Glutamatergic neuron (in vitro differentiated cells): ENCODE measurements at regions not wholly inside any gene's neighbourhood (a gene's known extent, or its start where the extent isn't known, plus 50 kb on each side); places are given as distances from the start of the nearest gene placed in this dataset.

Experiments
- DNase-seq: peaks from one replicate; pipeline ENCODE4 v3.0.0; 2022
- H3K27ac Mint-ChIP-seq: one replicate; pipeline ENCODE4 v1.8.0; 2020; ENCODE audit warnings: mild to moderate bottlenecking, mixed read lengths, inconsistent platforms; ENCODE audit not compliant: unreplicated experiment
- H3K27me3 Mint-ChIP-seq: one replicate; pipeline ENCODE4 v1.8.0; 2020; ENCODE audit warnings: mild to moderate bottlenecking, moderate library complexity, mixed read lengths, inconsistent platforms; ENCODE audit not compliant: unreplicated experiment
- H3K36me3 Mint-ChIP-seq: one replicate; pipeline ENCODE4 v1.8.0; 2020; ENCODE audit warnings: mild to moderate bottlenecking, mixed read lengths, inconsistent platforms; ENCODE audit not compliant: unreplicated experiment
- H3K4me1 Mint-ChIP-seq: one replicate; pipeline ENCODE4 v1.8.0; 2020; ENCODE audit warnings: mild to moderate bottlenecking, low read depth, mixed read lengths, inconsistent platforms; ENCODE audit not compliant: unreplicated experiment
- H3K4me3 Mint-ChIP-seq: one replicate; pipeline ENCODE4 v1.8.0; 2020; ENCODE audit warnings: mild to moderate bottlenecking, mixed read lengths, inconsistent platforms; ENCODE audit not compliant: unreplicated experiment
- H3K9me3 Mint-ChIP-seq: one replicate; pipeline ENCODE4 v1.8.0; 2020; ENCODE audit warnings: mild to moderate bottlenecking, moderate library complexity, mixed read lengths, inconsistent platforms; ENCODE audit not compliant: unreplicated experiment
- TF ChIP-seq, protein P1 (sequence below): fragments of 200-600 bp; sonication (generic); IDR thresholded peaks from one replicate; pipeline ENCODE4 v1.5.0; 2021; ENCODE audit not compliant: partially characterized antibody, unreplicated experiment

DNA sequence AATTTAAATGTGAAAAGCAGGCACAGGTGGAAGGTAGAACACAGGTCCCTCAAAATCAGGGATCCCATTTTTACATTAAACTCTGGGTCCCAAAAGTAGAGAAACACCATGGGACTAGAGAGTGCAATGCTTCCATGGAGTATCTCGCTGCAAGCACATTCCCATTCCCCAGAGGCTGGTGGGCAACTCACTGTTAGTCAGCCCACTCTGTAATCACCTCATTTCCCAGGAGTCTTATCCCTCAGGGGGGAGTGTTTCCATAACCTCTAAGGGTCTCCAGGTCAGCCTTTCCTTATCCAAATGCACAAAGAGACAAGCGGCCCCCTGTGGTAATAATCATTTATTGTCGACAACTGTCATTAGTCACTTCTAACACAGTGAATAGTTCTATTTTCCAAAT lies 490.1 kb upstream of the LRRC7 start:
- Mint-ChIP-seq H3K27ac (no peak overlapping the region), H3K36me3 (peaks cover 6% of the 10 kb centered on the region), H3K4me1 (peaks cover 10% of the 10 kb centered on the region), H3K4me3 (no peak overlapping the region), H3K9me3 (peaks cover 8% of the 10 kb centered on the region), H3K27me3 (peaks cover 5% of the 10 kb centered on the region)
- TF ChIP-seq, protein P1, sequence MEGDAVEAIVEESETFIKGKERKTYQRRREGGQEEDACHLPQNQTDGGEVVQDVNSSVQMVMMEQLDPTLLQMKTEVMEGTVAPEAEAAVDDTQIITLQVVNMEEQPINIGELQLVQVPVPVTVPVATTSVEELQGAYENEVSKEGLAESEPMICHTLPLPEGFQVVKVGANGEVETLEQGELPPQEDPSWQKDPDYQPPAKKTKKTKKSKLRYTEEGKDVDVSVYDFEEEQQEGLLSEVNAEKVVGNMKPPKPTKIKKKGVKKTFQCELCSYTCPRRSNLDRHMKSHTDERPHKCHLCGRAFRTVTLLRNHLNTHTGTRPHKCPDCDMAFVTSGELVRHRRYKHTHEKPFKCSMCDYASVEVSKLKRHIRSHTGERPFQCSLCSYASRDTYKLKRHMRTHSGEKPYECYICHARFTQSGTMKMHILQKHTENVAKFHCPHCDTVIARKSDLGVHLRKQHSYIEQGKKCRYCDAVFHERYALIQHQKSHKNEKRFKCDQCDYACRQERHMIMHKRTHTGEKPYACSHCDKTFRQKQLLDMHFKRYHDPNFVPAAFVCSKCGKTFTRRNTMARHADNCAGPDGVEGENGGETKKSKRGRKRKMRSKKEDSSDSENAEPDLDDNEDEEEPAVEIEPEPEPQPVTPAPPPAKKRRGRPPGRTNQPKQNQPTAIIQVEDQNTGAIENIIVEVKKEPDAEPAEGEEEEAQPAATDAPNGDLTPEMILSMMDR: no peak
- DNase-seq: no peak

DNA sequence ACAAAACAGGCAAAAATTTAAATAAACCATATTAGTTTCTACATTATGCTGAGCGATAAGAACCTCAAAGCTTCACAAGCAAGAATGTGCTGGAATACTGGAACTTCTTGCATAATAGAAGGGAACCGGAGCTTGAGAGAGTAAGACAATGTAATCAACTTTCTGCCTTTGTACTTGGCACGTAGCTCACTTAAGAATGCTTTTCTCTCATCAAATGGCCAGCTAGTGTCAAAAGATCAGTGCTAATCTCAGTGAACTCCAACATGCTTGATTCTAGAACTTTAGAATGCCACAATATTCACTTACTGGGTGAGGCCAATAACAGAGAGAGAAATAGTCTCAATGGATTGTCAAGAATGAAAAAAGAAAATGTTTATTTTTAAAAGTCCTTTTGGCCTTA lies 486.1 kb upstream of the LRRC7 start:
- Mint-ChIP-seq H3K4me1 (peaks cover 14% of the 10 kb centered on the region), H3K4me3 (no peak overlapping the region), H3K27ac (no peak overlapping the region), H3K27me3 (no peaks in the 10 kb centered on the region), H3K36me3 (no peaks in the 10 kb centered on the region), H3K9me3 (no peaks in the 10 kb centered on the region)
- no peak for DNase-seq
- TF ChIP-seq, protein P1: no peak

DNA sequence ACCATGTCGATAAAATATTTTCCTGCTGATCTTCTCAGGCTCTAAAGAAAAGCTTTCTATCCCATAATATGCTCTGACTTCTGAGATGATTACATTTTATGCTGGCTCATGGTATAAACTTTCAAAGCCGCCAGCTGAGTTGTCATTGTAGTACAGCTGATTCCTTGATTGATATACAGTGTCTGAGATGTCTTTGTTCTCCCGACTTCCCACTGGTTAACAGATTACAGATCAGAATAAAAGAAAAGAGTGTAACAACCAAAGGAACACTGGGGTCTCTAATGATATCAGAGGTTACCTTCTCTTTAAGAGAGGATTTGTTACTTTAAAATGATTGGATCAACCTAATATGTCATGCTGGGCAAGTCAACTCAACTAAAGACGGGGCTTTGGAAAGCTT lies 485.4 kb upstream of the LRRC7 start:
- H3K27me3 Mint-ChIP-seq: no peaks in the 10 kb centered on the region
- H3K9me3 Mint-ChIP-seq: no peaks in the 10 kb centered on the region
- no peaks in the 10 kb centered on the region for H3K36me3 Mint-ChIP-seq
- DNase-seq: no peak
- no peak overlapping the region for H3K4me3 Mint-ChIP-seq
- no peak overlapping the region for H3K27ac Mint-ChIP-seq
- peaks cover 11% of the 10 kb centered on the region for H3K4me1 Mint-ChIP-seq
- TF ChIP-seq, protein P1: no peak

DNA sequence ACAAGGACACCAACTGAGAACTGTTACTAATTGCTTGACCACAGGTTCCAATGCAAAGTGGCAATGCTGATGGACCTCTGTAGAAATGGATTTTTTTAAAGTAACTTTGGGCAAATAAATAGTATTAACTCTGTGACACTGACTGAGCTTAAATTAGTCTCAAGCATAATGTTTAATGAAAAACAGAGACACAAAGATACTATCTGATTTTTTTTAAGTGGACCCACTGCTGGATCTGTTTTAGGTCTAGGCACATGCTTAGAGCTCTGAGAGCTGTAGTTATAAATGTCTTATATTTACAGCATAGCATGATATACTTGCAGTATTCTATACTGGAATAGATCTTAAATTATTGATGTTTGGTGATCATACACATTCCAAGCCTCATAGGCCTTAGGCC lies 481.6 kb upstream of the LRRC7 start:
- Mint-ChIP-seq H3K27ac (no peak overlapping the region), H3K9me3 (peaks cover 2% of the 10 kb centered on the region), H3K4me1 (peaks cover 21% of the 10 kb centered on the region), H3K27me3 (no peaks in the 10 kb centered on the region), H3K36me3 (no peaks in the 10 kb centered on the region), H3K4me3 (no peak overlapping the region)
- TF ChIP-seq, protein P1: no peak
- DNase-seq: no peak

DNA sequence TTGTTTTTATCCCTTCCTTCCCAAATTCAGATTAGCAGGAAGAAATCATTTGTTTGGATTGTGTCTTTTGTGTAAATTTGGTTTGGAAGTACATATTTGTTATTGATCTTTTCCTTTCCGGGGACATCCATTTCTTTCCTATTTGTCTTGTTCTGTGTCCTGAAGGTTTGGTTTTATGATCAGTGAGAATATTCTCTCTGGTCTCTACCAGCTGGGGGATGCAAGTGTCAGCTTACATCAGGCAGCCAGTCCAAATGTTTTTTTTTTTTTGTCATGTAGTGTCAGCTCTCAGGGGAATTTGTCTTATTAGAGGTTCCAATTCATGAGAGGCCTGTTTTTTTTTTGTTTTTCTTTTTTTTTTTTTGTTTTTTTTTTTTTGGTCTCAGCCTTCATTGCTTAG lies 479.2 kb upstream of the LRRC7 start:
- Mint-ChIP-seq H3K4me3 (peak overlapping the region; percentile 44), H3K27me3 (no peaks in the 10 kb centered on the region), H3K4me1 (peaks cover 22% of the 10 kb centered on the region), H3K27ac (peak overlapping the region; percentile 69), H3K9me3 (peaks cover 5% of the 10 kb centered on the region), H3K36me3 (peaks cover 5% of the 10 kb centered on the region)
- TF ChIP-seq, protein P1: no peak
- no peak for DNase-seq
